PC-9 (cell line): ENCODE measurements at regions not wholly inside any gene's neighbourhood (a gene's known extent, or its start where the extent isn't known, plus 50 kb on each side); places are given as distances from the start of the nearest gene placed in this dataset.

Experiments
- BruUV-seq: library from RNA; stranded (reverse); fragments of 400-500 nt; replicated peaks from 2 replicates; lab custom pipeline; 2021; lab: Mats Ljungman, UMichigan
- CTCF ChIA-PET: fragments of 300-600 bp; sonication (Branson Sonifier 250); formaldehyde crosslinking; loops from one replicate; lab custom pipeline; 2022; ENCODE audit warnings: antibody characterized with exemption; lab: Charles Lee
- POLR2A ChIA-PET: fragments of 300-600 bp; sonication (Branson Sonifier 250); formaldehyde crosslinking; loops from one replicate; lab custom pipeline; 2022; ENCODE audit warnings: antibody characterized with exemption; ENCODE audit not compliant: unreplicated experiment; lab: Charles Lee
- DNase-seq, 2 experiments: peaks; one replicate each; pipeline versions ENCODE4 v3.0.0 to v3.0.0-alpha.2; 2015 to 2022; ENCODE audit warnings: mixed read lengths in 1 of 2
- H2AFZ ChIP-seq: fragments of 200-600 bp; sonication (generic); 2 replicates; pipeline ENCODE4 v1.8.1; 2017; ENCODE audit warnings: antibody characterized with exemption
- H3F3A ChIP-seq: fragments of 200-600 bp; sonication (generic); 2 replicates; pipeline ENCODE4 v1.8.1; 2017; ENCODE audit warnings: antibody characterized with exemption, mild to moderate bottlenecking, low read depth; ENCODE audit not compliant: insufficient read depth
- H3K27ac ChIP-seq: fragments of 200-600 bp; sonication (generic); 2 replicates; pipeline ENCODE4 v1.6.1; 2016; ENCODE audit warnings: mixed run types
- H3K27me3 ChIP-seq: fragments of 200-600 bp; sonication (generic); 2 replicates; pipeline ENCODE4 v1.6.1; 2016; ENCODE audit warnings: low read depth, mixed run types; ENCODE audit not compliant: insufficient read depth
- H3K36me3 ChIP-seq: fragments of 200-600 bp; sonication (generic); 2 replicates; pipeline ENCODE4 v1.6.1; 2016; ENCODE audit warnings: low read depth, mixed run types
- H3K4me1 ChIP-seq: fragments of 200-600 bp; sonication (generic); replicated peaks from 2 replicates; pipeline ENCODE4 v1.6.1; 2016; ENCODE audit warnings: mixed run types; ENCODE audit not compliant: insufficient read depth
- H3K4me2 ChIP-seq: fragments of 200-600 bp; sonication (generic); 2 replicates; pipeline ENCODE4 v1.6.1; 2017; ENCODE audit warnings: mixed run types
- H3K4me3 ChIP-seq: fragments of 200-600 bp; sonication (generic); 2 replicates; pipeline ENCODE4 v1.6.1; 2016; ENCODE audit warnings: mixed run types
- H3K79me2 ChIP-seq: fragments of 200-600 bp; sonication (generic); 2 replicates; pipeline ENCODE4 v1.6.1; 2017; ENCODE audit warnings: low read depth, mixed run types
- H3K9me2 ChIP-seq: fragments of 200-600 bp; sonication (generic); 2 replicates; pipeline ENCODE4 v1.8.1; 2017; ENCODE audit warnings: mild to moderate bottlenecking; ENCODE audit not compliant: insufficient read depth
- H3K9me3 ChIP-seq: fragments of 200-600 bp; sonication (generic); 2 replicates; pipeline ENCODE4 v1.8.1; 2016; ENCODE audit warnings: low read depth; ENCODE audit not compliant: insufficient read depth
- H4K20me1 ChIP-seq: fragments of 200-600 bp; sonication (generic); 2 replicates; pipeline ENCODE4 v1.8.1; 2017; ENCODE audit not compliant: insufficient read depth
- CTCF ChIP-seq: fragments of 200-600 bp; sonication (generic); conservative IDR thresholded peaks from 2 replicates; pipeline ENCODE4 v1.6.1; 2017; ENCODE audit warnings: mixed run types, antibody characterized with exemption, mild to moderate bottlenecking, moderate library complexity
- EZH2 ChIP-seq: fragments of 200-600 bp; sonication (generic); IDR thresholded peaks from 2 replicates; pipeline ENCODE4 v1.8.0; 2017; ENCODE audit warnings: antibody characterized with exemption, low read depth
- intact Hi-C: fragments of 100-400 bp; cut with micrococcal nuclease; formaldehyde crosslinking; loops from one replicate; pipeline ENCODE4 v1.10.0; 2022; ENCODE audit not compliant: unreplicated experiment

GRCh38 chr1:29569971-29570634 is 333.8 kb downstream of the PTPRU start:
- Histone ChIP-seq H3K9me3 (0 out of 2 replicates have a peak, but pooled peaks cover 6% of the 10 kb centered on the region), H3K4me3 (no peak overlapping the region), H3K4me2 (peak overlapping the region; percentile 61), H3K27me3 (no peaks in the 10 kb centered on the region), H3K27ac (peak overlapping the region; percentile 55), H2AFZ (no peak overlapping the region), H4K20me1 (no peaks in the 10 kb centered on the region), H3K4me1 (peaks cover 32% of the 10 kb centered on the region), H3F3A (peaks cover 21% of the 10 kb centered on the region; the same call in 1 of the 2 replicates), H3K79me2 (no peaks in the 10 kb centered on the region), H3K36me3 (no peaks in the 10 kb centered on the region; the same call in 1 of the 2 replicates), H3K9me2 (no peaks in the 10 kb centered on the region)
- ChIA-PET POLR2A (no interaction called here), CTCF (no interaction called here)
- TF ChIP-seq EZH2: no peak
- no peak for TF ChIP-seq CTCF
- intact Hi-C loops: loop anchor here (1.0 to 10.0 kb wide), 4 partner anchors 20 to 335 kb away; partner anchors contain the start of genes MECR and PTPRU
- peak; percentile 88 to 97 for DNase-seq
- BruUV-seq: no TSS peak

GRCh38 chr1:29567257-29567656 is 330.9 kb downstream of the PTPRU start:
- H2AFZ ChIP-seq: no peak overlapping the region
- CTCF ChIA-PET: no interaction called here
- H3K4me3 ChIP-seq: no peak overlapping the region
- peaks cover 28% of the 10 kb centered on the region for H3K4me1 ChIP-seq
- H3K27me3 ChIP-seq: no peaks in the 10 kb centered on the region
- intact Hi-C loops: no loop called here
- H3K79me2 ChIP-seq: no peaks in the 10 kb centered on the region
- DNase-seq: no peak
- POLR2A ChIA-PET: no interaction called here
- 0 out of 2 replicates have a peak, but pooled peaks cover 6% of the 10 kb centered on the region for H3K9me3 ChIP-seq
- H3K27ac ChIP-seq: no peak overlapping the region
- no peak for TF ChIP-seq EZH2
- no peak for TF ChIP-seq CTCF
- no peaks in the 10 kb centered on the region; the same call in 1 of the 2 replicates for H3K36me3 ChIP-seq
- H3K9me2 ChIP-seq: no peaks in the 10 kb centered on the region
- no peak overlapping the region for H3K4me2 ChIP-seq
- BruUV-seq: no TSS peak
- H4K20me1 ChIP-seq: no peaks in the 10 kb centered on the region
- H3F3A ChIP-seq: peaks cover 21% of the 10 kb centered on the region; the same call in 1 of the 2 replicates

- H3K27ac ChIP-seq: no peak overlapping the region
- BruUV-seq: no TSS peak
- H3K4me1 ChIP-seq: peaks cover 10% of the 10 kb centered on the region
- H3K4me2 ChIP-seq: no peak overlapping the region
- ChIA-PET CTCF (no interaction called here), POLR2A (no interaction called here)
- TF ChIP-seq CTCF: no peak
- no peak for TF ChIP-seq EZH2
- H3K9me2 ChIP-seq: no peaks in the 10 kb centered on the region
- H3K27me3 ChIP-seq: no peaks in the 10 kb centered on the region
- 0 out of 2 replicates have a peak, but pooled peaks cover 6% of the 10 kb centered on the region for H3K9me3 ChIP-seq
- intact Hi-C loops: no loop called here
- no peak overlapping the region for H3K4me3 ChIP-seq
- no peaks in the 10 kb centered on the region for H4K20me1 ChIP-seq
- H3F3A ChIP-seq: peaks cover 3% of the 10 kb centered on the region; the same call in 1 of the 2 replicates
- H3K79me2 ChIP-seq: no peaks in the 10 kb centered on the region
- H3K36me3 ChIP-seq: no peaks in the 10 kb centered on the region; the same call in 1 of the 2 replicates
- DNase-seq: no peak
- no peak overlapping the region for H2AFZ ChIP-seq
Observed at GRCh38 chr1:29565490-29565889, 329.2 kb downstream of the PTPRU start.
